UCSD-AML1 (cell line): ENCODE measurements at regions not wholly inside any gene's neighbourhood (a gene's known extent, or its start where the extent isn't known, plus 50 kb on each side); places are given as distances from the start of the nearest gene placed in this dataset.
A peak's percentile ranks its signal among the peaks of the same experiment; 100 is the strongest.

ENCODE experiments used
- DNase-seq: peaks from one replicate; lab custom pipeline; 2025; ENCODE audit not compliant: unreplicated experiment; lab: John Stamatoyannopoulos, UW

DNA sequence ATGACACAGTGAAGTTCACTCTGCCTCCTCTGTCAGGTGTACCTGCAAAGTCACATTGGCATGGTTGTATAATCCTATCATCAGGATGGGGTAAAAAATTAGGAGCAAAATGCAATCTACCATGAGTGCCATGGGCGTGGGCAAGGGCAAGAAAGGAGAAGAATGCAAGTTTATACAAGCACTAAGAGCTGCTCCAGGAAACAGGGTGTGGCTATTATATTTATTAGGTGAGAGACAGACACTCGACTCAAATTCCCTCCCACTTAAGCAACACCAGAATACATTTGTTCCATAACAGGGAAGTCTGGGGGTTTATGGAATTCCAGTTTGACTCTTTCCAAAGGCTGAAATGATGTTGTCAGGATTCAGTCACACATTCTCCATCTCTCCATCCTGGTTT, 378.8 kb downstream of the BCOR start:
- DNase-seq: no peak

DNA sequence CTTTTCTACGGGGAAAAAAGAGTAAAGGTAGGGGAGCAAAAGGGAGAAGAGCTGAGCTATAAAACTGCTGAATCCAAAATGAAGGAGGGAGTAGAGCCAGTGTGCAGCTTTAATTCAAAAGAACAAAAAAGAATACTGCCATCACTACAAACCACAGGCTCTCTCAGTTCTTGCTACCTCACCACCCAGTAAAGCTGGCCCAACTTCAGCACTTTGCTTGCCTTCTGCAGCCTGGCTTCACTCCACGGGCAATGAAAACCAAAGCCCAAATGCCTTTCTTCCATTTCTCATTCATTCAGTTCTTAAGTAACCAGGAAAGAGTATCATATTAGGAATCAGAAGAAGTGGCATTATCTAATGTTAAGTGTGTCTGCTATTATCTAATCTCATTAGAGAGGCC, 376.8 kb downstream of the BCOR start:
- no peak for DNase-seq

DNA sequence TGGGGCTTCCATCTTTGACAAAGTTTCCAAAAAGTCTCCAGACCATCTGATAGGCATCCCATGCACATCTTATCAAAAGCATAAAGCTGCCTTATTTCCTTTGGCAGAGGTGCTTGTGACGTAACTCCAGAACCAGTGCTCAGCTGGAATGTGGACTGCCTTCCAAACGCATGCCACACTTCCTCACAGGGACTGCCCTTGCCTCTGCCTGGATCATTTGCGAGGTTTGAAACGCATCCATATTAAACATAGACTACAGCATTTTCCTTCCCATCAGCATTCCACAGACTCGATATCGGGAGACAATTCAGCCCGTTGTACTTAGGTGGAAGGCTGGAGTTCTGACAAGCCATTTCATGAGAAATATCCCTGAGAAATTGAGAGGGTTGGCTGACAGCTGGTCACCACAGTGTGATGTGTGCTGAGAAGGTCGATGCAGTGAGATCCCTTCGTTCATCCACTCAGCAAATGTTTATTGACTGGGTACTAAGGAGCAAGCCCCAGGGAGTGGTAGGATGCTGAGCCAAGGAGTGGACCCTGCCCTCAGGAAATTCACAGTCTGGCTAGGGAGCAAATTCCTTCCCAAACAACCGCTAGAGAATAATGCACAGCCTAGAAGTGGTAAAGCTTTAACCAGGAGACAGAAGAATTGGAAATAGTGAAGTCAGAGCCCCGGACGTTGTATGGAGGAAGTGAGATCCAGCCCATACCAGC, 376.0 kb downstream of the BCOR start:
- no peak for DNase-seq

DNA sequence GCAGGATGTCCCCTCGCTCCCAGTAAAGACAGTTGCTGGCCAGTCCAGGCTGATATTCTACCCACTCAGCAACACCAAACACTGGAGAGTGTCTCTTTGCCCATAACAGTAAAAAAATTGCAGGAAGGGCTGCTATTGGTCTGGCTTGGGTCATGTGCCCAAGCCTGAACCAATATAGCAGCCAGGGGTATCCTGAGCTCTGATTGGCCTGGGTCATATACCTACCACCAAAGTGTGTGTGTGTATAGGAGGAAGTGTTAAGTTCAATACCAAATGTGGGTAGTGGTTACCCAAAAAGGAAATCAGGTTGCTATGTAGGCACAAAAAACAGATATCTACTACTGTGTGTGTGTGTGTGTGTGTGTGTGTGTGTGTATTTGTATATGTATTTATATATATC, 373.2 kb downstream of the BCOR start:
- DNase-seq: no peak

DNA sequence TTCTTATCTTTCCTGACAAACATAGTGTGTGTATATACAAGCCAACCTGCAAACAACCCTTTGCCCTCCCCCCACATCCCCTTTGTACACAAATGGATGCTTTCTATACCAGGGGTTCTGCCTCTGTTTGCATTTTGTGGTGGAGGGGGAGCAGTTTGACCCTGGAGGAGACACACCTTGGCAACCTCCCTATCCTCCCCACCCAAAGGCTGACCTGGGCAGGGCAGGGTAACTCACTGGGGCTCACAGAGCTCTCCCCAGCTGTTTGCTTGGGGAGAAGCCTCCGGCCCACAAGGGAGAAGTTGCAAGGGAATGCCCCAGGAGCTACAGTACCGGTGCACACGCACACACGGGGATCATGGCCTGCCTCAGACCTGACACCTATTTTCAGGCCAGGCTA, 372.6 kb downstream of the BCOR start:
- DNase-seq: no peak

DNA sequence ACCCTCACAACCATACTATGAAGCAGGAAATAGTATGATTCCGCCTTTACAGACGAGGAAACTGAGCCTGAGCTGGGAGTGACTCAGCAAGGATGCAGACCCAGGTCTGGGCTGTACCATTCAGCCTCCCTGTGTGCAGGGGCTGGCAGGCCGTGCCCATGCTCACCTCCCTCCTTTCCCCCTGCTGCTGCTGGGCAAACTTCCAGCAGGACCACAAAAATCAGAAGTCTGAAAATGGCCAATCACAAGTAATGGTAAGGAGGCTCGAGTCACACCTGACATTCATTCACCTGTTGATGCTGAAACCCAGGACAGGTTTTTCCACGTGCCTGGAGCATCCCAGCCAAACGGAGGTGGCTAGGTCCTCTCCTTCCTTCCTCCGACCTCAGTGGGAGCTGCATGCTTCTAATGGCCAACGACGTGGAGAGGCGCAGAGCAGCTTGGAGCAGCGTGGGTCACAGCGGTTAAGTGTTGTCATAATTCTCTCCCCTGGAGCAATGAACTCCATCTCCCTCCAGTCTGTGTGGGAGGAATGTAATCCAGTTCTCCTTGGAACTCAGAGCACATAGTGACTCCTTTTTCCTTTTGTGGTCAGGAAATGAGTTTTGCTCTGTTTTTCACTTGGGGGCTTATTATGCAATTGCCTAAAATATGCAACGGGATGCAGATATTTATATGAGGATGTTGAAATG, 371.7 kb downstream of the BCOR start:
- DNase-seq: no peak

DNA sequence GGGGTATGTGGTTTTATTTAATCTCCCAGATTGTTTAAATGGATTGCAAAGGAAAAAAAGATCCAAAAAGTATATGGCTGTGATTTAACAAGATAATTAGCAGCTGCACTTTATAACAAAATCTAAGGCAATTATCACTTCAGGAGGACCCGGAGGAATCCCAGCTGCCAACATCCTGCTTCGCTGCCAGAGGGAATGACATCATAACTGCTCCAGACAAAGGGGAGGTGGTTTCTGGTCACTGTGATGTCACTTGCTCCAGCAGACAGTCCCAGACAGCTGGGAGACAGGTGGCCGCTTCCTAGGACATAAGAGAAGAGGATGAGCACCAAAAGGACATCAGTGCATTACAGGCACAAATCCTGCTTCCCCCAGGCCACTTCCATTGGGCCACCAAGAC, 371.0 kb downstream of the BCOR start:
- no peak for DNase-seq

DNA sequence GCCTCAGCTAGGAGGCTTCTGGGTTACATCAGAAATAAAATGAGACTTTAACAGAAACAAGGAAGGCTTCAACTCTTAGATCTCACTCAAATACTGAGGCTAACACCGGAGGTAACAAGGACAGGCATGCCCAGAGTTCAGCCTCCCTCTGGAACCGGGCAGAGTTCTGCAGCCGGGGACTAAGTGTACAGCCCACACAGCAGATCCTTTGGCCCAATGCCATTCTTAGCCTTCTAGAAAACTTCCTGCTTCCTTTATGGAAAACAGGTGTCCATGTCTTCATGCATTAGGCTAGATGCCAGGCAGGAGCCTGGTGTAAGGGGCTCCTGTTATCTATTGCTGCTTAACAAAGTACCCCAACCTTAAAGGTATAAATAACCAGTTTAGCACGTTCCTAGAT, 369.7 kb downstream of the BCOR start:
- no peak for DNase-seq

DNA sequence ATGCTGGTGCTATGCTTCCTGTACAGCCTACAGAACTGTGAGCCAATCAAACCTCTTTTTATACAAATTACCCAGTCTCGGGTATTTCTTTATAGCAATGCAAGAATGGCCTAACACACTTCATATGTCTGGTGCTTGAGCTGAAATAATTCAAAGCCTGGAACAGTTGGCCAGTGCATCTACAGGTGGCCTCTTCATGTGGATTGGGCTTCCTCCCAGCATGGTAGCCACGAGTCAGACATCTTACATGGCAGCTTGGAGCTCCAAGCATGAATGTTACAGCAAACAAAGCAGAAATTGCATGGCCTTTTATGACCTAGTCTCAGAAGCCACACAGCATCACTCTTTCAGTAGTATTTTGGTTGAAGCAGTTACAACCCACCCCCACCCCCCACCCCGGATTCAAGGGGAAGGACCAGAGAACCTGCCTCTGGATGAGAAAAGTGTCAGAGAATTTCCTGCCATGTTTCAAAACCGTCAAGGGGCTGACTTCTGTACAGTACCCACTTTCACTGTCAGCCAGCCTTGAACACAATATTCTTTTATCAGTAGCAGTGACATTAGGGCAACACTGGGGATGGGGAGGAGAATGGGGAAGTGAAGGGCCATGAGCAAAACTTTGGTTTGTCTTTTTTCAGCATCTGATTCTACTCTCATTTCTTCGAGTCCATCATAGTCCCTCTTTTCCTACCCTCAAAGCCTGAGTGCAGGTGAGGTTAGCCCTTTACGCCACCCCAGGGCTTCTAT, 368.7 kb downstream of the BCOR start:
- DNase-seq: no peak

DNA sequence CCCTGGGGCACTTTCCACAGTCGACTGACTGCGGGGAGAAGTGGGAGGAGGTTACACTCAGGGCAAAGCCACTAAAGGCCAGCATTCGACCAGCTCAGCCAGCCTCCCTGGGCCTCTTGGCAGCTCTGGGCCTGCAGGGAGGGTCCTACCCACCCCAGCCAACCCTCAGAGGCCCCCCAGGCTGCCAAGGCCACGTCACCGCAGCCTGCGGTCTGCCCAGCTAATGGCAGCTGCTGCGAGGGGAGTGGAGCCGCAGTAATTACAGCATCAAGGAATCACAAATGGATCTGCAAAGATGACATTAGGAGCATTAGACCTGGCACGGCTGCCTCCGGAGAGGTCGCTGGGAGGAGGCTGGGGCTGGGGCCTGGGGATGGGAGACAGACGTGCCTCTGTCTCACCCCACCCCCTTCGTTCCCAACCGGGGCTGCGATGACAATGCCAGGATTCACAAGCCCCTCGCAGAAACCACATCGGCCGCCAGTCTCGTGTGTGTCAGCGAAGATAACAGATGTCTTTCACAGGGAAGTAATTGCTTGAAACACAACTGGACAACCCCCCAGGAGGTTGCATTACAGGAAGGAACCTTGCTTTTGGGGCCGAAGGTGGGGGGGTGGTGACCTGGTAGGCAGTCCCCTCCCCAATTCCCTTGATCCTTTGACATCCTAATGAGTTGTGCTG, 367.6 kb downstream of the BCOR start:
- peak; percentile 68 for DNase-seq

DNA sequence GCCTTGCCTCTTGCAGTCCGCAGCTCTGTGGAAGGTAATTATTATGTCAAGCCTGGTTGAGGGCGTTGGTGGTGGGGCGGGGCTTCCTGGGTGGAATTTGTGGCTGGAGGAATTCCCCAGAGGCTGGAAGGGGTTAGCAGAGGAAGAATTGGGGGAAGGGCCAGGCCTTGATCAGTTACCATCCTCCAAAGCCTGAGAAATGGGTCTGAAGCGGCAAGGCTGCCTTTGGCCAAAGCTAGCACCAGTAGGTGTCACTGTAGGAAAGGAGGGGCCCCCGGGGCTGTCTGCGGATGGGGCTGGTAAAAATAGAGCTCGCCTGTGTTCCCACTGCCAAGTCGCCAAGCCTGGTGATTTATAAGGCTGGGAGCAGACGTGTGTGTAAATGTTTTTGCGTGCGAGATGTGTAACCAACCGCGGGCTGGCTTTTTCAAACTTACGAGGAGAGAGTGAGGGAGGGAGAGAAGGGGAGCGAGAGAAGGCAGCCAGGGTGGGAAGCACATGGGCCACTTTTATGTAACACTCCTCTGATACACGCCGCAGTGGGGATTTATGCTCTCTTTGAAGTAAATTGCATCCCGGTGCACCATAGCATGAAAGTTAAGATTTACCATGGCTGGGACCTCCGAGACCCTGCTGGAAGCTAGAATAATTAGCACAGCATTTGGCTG, 367.0 kb downstream of the BCOR start:
- peak; percentile 68 for DNase-seq

DNA sequence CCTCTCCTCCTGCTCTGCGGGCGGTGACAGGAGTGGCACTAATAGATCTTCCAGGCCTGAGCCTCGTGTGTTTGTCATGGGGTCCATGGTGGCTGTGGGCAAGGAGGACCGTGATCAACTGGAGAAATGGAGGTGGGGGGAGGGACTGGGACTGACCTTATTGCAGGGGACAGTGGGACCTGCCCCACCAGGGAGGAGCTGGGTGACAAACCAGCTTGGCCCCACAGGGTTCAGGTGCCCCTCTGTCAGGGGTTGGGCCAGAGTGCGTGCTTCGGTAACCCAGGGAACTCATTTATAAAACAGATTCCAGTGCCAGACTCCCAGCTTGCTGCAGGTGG, 366.5 kb downstream of the BCOR start:
- no peak for DNase-seq

DNA sequence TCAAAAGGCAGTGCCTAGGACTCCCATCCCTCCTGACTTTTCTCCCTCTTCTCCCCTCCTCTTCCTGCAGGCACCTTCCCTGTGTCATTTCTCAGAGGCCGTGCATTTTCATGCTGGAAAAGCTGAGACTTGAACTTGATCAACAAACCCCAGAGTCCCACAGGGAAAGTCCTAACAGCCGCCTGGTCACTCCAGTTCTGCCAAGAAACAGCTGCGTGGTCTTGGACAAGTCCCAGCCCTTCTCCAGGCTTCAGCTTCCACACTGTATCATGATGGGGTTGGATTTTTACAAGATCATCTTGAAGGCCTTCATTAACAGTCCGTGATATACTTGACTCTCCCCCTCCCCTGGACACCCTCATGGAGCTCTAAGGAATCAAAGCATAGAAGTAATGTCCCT, 366.0 kb downstream of the BCOR start:
- no peak for DNase-seq

DNA sequence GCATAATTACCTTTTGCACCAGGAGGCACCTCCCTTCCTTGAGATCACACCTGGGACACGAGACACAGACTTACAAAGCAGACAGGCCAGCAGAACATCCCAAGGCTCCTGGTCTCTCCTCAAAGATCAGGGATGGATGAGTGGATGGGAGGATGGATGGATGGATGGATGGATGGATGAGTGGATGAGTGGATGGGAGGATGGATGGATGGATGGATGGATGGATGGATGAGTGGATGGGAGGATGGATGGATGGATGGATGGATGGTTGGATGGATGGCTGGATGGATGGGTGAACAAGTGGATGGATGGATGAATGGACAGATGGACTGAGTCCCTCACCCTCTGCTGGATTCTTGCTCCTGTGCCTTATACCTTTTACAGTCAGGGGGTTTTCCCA, 364.0 kb downstream of the BCOR start:
- no peak for DNase-seq

DNA sequence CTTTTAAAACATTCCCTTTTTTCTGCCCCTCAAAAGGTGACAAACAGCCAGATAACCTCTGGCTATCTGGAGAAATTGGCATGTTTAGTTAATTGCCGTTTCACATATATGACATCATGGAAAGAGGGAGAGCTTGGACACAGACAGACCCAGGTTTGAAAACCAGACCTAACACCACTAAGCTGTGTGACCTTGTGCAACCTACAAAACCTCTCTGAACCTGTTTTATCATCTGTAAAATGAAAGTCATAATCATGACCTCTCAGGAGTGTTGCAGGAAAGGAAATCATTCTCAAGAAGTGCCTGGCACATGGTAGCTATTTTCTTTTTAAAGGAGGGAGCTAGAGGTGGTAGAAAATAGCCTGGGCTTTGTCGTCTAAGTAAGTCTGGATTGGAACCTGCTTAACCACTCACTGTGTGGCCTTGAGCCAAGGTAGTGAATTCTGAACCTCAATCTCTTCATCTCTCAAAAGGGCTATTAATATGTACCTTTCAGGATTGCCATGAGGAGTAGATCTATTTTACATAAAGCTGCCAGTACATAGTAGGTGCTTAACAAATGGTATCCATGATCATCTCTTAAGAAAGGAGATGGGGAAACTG, 363.5 kb downstream of the BCOR start:
- no peak for DNase-seq

DNA sequence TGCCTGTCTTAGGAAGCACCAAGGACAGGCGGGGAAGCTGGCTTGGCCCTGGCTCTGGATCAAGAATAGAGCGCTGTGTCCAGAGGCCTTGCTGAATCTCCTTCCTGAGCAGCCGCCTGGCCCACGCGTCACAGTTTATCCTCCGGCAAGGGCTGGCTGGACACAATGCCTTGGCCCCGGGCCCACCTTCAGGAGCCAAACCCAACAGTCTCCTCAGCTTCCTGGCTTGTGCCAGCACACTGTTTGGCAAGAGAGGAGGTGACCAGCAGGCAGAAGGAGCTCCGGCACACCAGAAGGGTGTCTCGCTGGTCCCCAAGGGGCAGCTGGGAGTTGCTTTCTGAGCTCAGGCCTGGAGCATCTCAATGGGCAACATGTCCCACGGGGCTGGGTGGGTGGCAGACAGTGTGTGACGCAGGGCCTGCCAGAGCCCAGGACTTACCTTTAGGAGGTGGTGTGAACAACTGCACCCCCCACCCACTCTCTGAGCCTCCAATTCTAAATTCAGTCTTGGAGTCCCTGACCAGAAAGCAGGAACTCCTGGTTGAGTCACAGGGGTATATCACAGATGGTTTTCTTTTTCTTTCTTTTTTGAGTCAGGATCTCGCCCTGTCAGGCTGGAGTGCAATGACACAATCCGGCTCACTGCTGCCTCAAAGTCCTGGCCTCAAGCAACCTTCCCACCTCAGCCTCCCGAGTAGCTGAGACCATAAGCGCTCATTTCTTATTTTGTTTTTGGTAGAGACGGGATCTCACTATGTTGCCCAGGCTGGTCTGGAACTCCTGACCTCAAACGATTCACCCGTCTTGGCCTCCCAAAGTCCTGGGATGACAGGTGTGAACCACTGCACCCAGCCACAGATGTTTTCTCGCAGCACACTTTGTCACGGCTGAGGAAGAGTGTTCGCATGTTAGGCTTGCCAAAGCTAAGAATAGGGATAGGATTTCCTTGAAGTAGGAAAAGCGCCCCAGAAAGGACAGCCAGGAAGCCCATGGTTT, 361.2 kb downstream of the BCOR start:
- no peak for DNase-seq

DNA sequence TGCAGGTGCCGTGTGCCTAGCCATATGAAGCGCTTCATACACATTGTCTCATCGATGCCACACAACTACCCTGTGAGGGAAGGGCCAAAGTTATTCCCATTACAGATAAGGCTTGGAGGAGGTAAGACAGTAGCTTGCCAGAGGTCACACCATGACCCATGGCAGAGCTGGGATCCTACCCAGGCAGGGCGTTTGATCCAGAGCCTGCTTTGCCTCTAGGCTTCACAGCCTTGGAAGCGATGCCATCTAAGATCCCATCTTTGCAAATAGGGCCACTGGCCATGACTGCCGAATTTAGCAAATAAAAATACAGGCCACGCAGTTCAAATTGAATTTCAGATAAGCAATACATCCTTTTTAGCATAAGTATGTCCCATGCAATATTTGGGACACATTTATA, 358.2 kb downstream of the BCOR start:
- no peak for DNase-seq

DNA sequence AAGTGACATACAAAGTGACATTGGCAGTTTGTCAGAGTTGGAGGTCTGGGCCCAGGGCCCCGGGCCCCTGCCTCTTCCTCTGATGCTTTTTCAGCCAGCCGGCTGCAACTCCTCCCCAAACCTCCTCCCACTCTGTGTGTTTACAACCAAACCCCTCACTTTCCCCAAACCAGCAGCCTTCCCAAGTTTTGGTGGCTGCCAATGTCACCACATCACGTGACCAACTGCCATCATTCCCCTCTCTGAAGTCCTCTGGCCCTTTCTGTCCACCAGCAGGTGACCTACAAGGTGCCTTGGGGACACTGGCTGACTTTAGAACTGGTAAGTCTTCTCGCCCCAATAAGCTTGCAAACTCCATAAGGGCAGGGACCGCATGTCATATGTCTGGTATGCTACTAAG, 357.7 kb downstream of the BCOR start:
- no peak for DNase-seq

DNA sequence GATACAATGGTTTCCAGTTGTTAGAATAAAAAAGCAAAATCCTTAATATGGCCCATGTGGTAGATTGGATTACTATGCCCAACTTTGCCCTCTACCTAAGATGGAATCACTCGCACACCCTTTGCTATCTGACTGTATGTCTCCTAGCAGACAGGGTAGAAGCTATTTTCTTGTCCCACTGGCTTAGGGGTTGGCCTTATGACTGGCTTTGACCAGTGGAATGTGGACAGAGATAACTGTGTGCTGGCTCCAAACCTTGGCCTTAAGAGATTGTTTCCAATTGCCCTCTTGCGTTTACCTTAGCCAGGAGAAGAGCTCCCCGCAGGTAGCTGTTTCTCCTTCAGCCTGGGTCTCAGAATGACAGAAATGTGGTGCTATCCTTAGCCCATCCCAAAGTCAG, 355.9 kb downstream of the BCOR start:
- no peak for DNase-seq

DNA sequence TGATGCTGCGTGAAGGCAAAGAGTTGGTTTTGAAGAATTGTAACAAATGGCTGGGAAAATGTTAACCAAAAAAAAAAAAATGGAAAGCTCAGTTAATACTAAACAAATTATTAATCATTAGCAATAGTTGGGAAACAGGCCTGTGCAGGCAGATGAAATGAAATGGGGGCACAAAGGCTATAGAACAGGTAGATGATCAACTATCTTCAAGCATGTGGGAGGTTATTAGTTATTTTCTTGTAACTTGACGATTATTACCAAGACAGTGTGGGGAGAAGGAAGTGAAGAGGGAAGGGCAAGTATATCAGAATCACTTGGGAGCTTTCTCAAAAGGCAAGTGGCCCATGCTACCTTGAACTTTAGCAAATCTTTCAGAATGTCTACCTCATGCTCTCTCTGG, 351.9 kb downstream of the BCOR start:
- DNase-seq: no peak
